T-cell (primary cell): ENCODE measurements at regions not wholly inside any gene's neighbourhood (a gene's known extent, or its start where the extent isn't known, plus 50 kb on each side); places are given as distances from the start of the nearest gene placed in this dataset.

ENCODE experiments used
- ATAC-seq, 4 experiments: fragments of 200-7000 bp in 3 of 4; fragments of 150-1000 bp in 1 of 4; cut with Tn5 transposase; replicated peaks in 1 of 4; 1 replicate in 3 of 4; 2 replicates in 1 of 4; pipeline ENCODE4 v1.10.0; 2021; ENCODE audit warnings: moderate library complexity in 3 of 4, mild to moderate bottlenecking in 2 of 4, moderate number of reproducible peaks in 1 of 4
- CTCF ChIA-PET, 2 donors: fragments of 300-600 bp; sonication (Branson Sonifier 250); formaldehyde crosslinking; loops; one replicate each; lab custom pipeline; 2022; ENCODE audit warnings: antibody characterized with exemption in 2 of 2; lab: Charles Lee
- POLR2A ChIA-PET, 2 donors: fragments of 300-600 bp; sonication (Branson Sonifier 250); formaldehyde crosslinking; loops; one replicate each; lab custom pipeline; 2022; ENCODE audit warnings: antibody characterized with exemption in 2 of 2; lab: Charles Lee
- DNase-seq, 35 experiments: peaks; one replicate each; pipeline versions ENCODE4 v3.0.0 to v3.0.0-alpha.2; 2013 to 2023
- H3K27ac ChIP-seq: one replicate; pipeline ENCODE4 v1.5.1; 2013; ENCODE audit warnings: low read length
- H3K27me3 ChIP-seq, 2 experiments: replicated peaks in 1 of 2; 1 replicate in 1 of 2; 2 replicates in 1 of 2; pipeline versions ENCODE4 v1.6.1 to v1.7.0; 2013; ENCODE audit warnings: low read length in 1 of 2, mixed read lengths in 1 of 2; ENCODE audit not compliant: control insufficient read depth in 2 of 2, insufficient read depth in 2 of 2; ENCODE audit errors: extremely low read depth in 1 of 2
- H3K36me3 ChIP-seq, 2 donors: 1 replicate in 1 of 2; 2 replicates in 1 of 2; pipeline versions ENCODE4 v1.6.1 to v1.7.0; 2013; ENCODE audit warnings: low read length in 1 of 2; ENCODE audit not compliant: control insufficient read depth in 2 of 2, insufficient read depth in 1 of 2; ENCODE audit errors: extremely low read depth in 1 of 2
- H3K4me1 ChIP-seq, 2 experiments: 1 replicate in 1 of 2; 2 replicates in 1 of 2; pipeline versions ENCODE4 v1.6.1 to v1.7.0; 2013; ENCODE audit warnings: low read length in 2 of 2, mixed read lengths in 1 of 2; ENCODE audit not compliant: insufficient read depth in 2 of 2, control insufficient read depth in 1 of 2; ENCODE audit errors: extremely low read depth in 1 of 2
- H3K4me3 ChIP-seq, 2 donors: 1 replicate in 1 of 2; 2 replicates in 1 of 2; pipeline versions ENCODE4 v1.5.1 to v1.7.0; 2013; ENCODE audit warnings: mild to moderate bottlenecking in 2 of 2, low read length in 1 of 2, moderate library complexity in 1 of 2; ENCODE audit not compliant: control insufficient read depth in 1 of 2; ENCODE audit errors: extremely low read depth in 1 of 2
- H3K9me3 ChIP-seq: 2 replicates; pipeline ENCODE4 v1.7.0; 2013
- H3K27ac Mint-ChIP-seq, 2 donors: one replicate each; pipeline ENCODE4 v1.8.0; 2020 to 2021; ENCODE audit warnings: mild to moderate bottlenecking in 2 of 2, mixed read lengths in 2 of 2
- H3K27me3 Mint-ChIP-seq, 2 donors: one replicate each; pipeline ENCODE4 v1.8.0; 2021 to 2022; ENCODE audit warnings: mixed read lengths in 2 of 2
- H3K36me3 Mint-ChIP-seq: one replicate; pipeline ENCODE4 v1.8.0; 2021; ENCODE audit warnings: mixed read lengths
- H3K4me1 Mint-ChIP-seq, 3 donors: one replicate each; pipeline ENCODE4 v1.8.0; 2020 to 2022; ENCODE audit warnings: mixed read lengths in 3 of 3, mild to moderate bottlenecking in 1 of 3
- H3K4me3 Mint-ChIP-seq, 3 donors: one replicate each; pipeline ENCODE4 v1.8.0; 2020 to 2022; ENCODE audit warnings: mild to moderate bottlenecking in 3 of 3, mixed read lengths in 3 of 3, moderate library complexity in 3 of 3
- H3K9me3 Mint-ChIP-seq, 3 donors: one replicate each; pipeline ENCODE4 v1.8.0; 2020 to 2022; ENCODE audit warnings: mixed read lengths in 3 of 3
- WGBS: methylation state at CpG from one replicate; pipeline ENCODE4 v1.1.5; 2013; ENCODE audit warnings: missing lambda C conversion rate; ENCODE audit not compliant: insufficient coverage; 5-methylcytosine and 5-hydroxymethylcytosine counted together

GRCh38 chr20:10978019-10978702 is 304.4 kb upstream of the JAG1 start:
- POLR2A ChIA-PET, result no interaction called here
- Histone ChIP-seq H3K36me3 (no peaks in the 10 kb centered on the region), H3K27me3 (peaks cover 0 to 3% of the 10 kb centered on the region in 2 experiments), H3K4me1 (no peaks in the 10 kb centered on the region), H3K4me3 (no peak overlapping the region), H3K27ac (no peak overlapping the region), H3K9me3 (no peaks in the 10 kb centered on the region)
- Mint-ChIP-seq H3K36me3 (no peaks in the 10 kb centered on the region), H3K9me3 (peaks cover 0 to 4% (median 4%) of the 10 kb centered on the region in 3 donors), H3K4me3 (no peak overlapping the region), H3K4me1 (no peaks in the 10 kb centered on the region), H3K27ac (no peak overlapping the region), H3K27me3 (no peaks in the 10 kb centered on the region)
- ATAC-seq, result no peak
- CTCF ChIA-PET, result no interaction called here
- no peak for DNase-seq
- WGBS, result 100% methylated on average over 2 of the region's 4 CpGs

GRCh38 chr20:10978713-10979112 is 304.9 kb upstream of the JAG1 start:
- ChIA-PET CTCF (no interaction called here), POLR2A (no interaction called here)
- no peaks in the 10 kb centered on the region for H3K27me3 Mint-ChIP-seq
- H3K9me3 ChIP-seq, result no peaks in the 10 kb centered on the region
- H3K27me3 ChIP-seq, result peaks cover 0 to 3% of the 10 kb centered on the region in 2 experiments
- H3K9me3 Mint-ChIP-seq, result peaks cover 0 to 4% (median 3%) of the 10 kb centered on the region in 3 donors
- no peaks in the 10 kb centered on the region for H3K4me1 ChIP-seq
- H3K36me3 ChIP-seq, result no peaks in the 10 kb centered on the region
- ATAC-seq (no peak), DNase-seq (no peak)
- H3K4me1 Mint-ChIP-seq, result no peaks in the 10 kb centered on the region
- 50% methylated on average over 1 of the region's 5 CpGs for WGBS
- no peak overlapping the region for H3K27ac ChIP-seq
- no peak overlapping the region for H3K4me3 Mint-ChIP-seq
- no peak overlapping the region for H3K4me3 ChIP-seq
- no peaks in the 10 kb centered on the region for H3K36me3 Mint-ChIP-seq
- H3K27ac Mint-ChIP-seq, result no peak overlapping the region

- CTCF ChIA-PET, result no interaction called here
- Histone ChIP-seq H3K27ac (no peak overlapping the region), H3K9me3 (no peaks in the 10 kb centered on the region), H3K4me1 (no peaks in the 10 kb centered on the region), H3K4me3 (no peak overlapping the region), H3K27me3 (no peaks in the 10 kb centered on the region), H3K36me3 (no peaks in the 10 kb centered on the region)
- no peaks in the 10 kb centered on the region for H3K4me1 Mint-ChIP-seq
- DNase-seq (no peak), ATAC-seq (no peak)
- no peak overlapping the region for H3K4me3 Mint-ChIP-seq
- H3K27me3 Mint-ChIP-seq, result no peaks in the 10 kb centered on the region
- POLR2A ChIA-PET, result no interaction called here
- H3K36me3 Mint-ChIP-seq, result no peaks in the 10 kb centered on the region
- peaks cover 0 to 4% (median 2%) of the 10 kb centered on the region in 3 donors for H3K9me3 Mint-ChIP-seq
- H3K27ac Mint-ChIP-seq, result no peak overlapping the region
- WGBS, result 68% methylated on average over 4 of the region's 6 CpGs
Observed at GRCh38 chr20:10982692-10983091, 308.9 kb upstream of the JAG1 start.

- ATAC-seq, result no peak
- no CpG with 5 or more reads among the region's 4 CpGs for WGBS
- CTCF ChIA-PET, result no interaction called here
Observed at GRCh38 chr20:10984294-10984693, 310.5 kb upstream of the JAG1 start.

GRCh38 chr20:10984913-10985312 is 311.1 kb upstream of the JAG1 start:
- CTCF ChIA-PET, result no interaction called here
- ATAC-seq, result no peak
- Histone ChIP-seq H3K27ac (no peak overlapping the region), H3K4me3 (no peak overlapping the region), H3K9me3 (no peaks in the 10 kb centered on the region), H3K27me3 (no peaks in the 10 kb centered on the region), H3K4me1 (no peaks in the 10 kb centered on the region), H3K36me3 (no peaks in the 10 kb centered on the region)
- Mint-ChIP-seq H3K4me3 (no peak overlapping the region), H3K27ac (no peak overlapping the region), H3K9me3 (peaks cover 0 to 10% (median 2%) of the 10 kb centered on the region in 3 donors), H3K27me3 (no peaks in the 10 kb centered on the region), H3K36me3 (no peaks in the 10 kb centered on the region), H3K4me1 (no peaks in the 10 kb centered on the region)
- POLR2A ChIA-PET, result no interaction called here
- DNase-seq, result no peak
- WGBS, result 69% methylated on average over 6 of the region's 6 CpGs

More at GRCh38 chr20:10984294-10984693, 310.5 kb upstream of the JAG1 start:
- Mint-ChIP-seq H3K36me3 (no peaks in the 10 kb centered on the region), H3K27me3 (no peaks in the 10 kb centered on the region), H3K4me3 (no peak overlapping the region), H3K9me3 (peaks cover 0 to 6% (median 2%) of the 10 kb centered on the region in 3 donors), H3K27ac (no peak overlapping the region), H3K4me1 (no peaks in the 10 kb centered on the region)
- POLR2A ChIA-PET, result no interaction called here
- H3K9me3 ChIP-seq, result no peaks in the 10 kb centered on the region
- no peaks in the 10 kb centered on the region for H3K36me3 ChIP-seq
- no peaks in the 10 kb centered on the region for H3K4me1 ChIP-seq
- no peak overlapping the region for H3K4me3 ChIP-seq
- H3K27ac ChIP-seq, result no peak overlapping the region
- no peaks in the 10 kb centered on the region for H3K27me3 ChIP-seq
- no peak for DNase-seq

- ATAC-seq, result no peak
- H3K9me3 Mint-ChIP-seq, result peaks cover 0 to 10% (median 2%) of the 10 kb centered on the region in 3 donors
Observed at GRCh38 chr20:10985536-10985935, 311.7 kb upstream of the JAG1 start.

More at GRCh38 chr20:10985536-10985935, 311.7 kb upstream of the JAG1 start:
- H3K36me3 ChIP-seq, result no peaks in the 10 kb centered on the region
- H3K4me1 ChIP-seq, result no peaks in the 10 kb centered on the region
- no peaks in the 10 kb centered on the region for H3K27me3 Mint-ChIP-seq
- no peak overlapping the region for H3K27ac ChIP-seq
- WGBS, result no CpG with 5 or more reads among the region's 1 CpG
- no peaks in the 10 kb centered on the region for H3K36me3 Mint-ChIP-seq
- H3K27ac Mint-ChIP-seq, result no peak overlapping the region
- H3K4me1 Mint-ChIP-seq, result no peaks in the 10 kb centered on the region
- no peaks in the 10 kb centered on the region for H3K9me3 ChIP-seq
- DNase-seq, result no peak
- ChIA-PET CTCF (no interaction called here), POLR2A (no interaction called here)
- H3K27me3 ChIP-seq, result no peaks in the 10 kb centered on the region
- no peak overlapping the region for H3K4me3 ChIP-seq
- H3K4me3 Mint-ChIP-seq, result no peak overlapping the region
